Stimulated activated CD4-positive, alpha-beta T cell treated with anti-CD3 and anti-CD28 coated beads, Interleukin-2, amount 100 ng/mL, for 4 hours (primary cell): ENCODE measurements at regions not wholly inside any gene's neighbourhood (a gene's known extent, or its start where the extent isn't known, plus 50 kb on each side); places are given as distances from the start of the nearest gene placed in this dataset.
"Not testable (repeated sequence)": the region's sequence is repeated elsewhere in the genome, so short reads cannot be mapped to it uniquely, and the experiment has no call there.

Experiments
- DNase-seq: peaks from one replicate; pipeline ENCODE4 v3.0.0-alpha.2; 2020; ENCODE audit warnings: low read depth

GRCh38 chr7:94174956-94175355 is 170.8 kb upstream of the BET1 start:
- DNase-seq = no peak

GRCh38 chr7:94176694-94177200 is 172.6 kb upstream of the BET1 start:
- DNase-seq = no peak

GRCh38 chr7:94177441-94177840 is 173.3 kb upstream of the BET1 start:
- no peak for DNase-seq

GRCh38 chr7:94178230-94178629 is 174.1 kb upstream of the BET1 start:
- no peak for DNase-seq

- DNase-seq = no peak
Observed at GRCh38 chr7:94179466-94179865, 175.3 kb upstream of the BET1 start.

DNA sequence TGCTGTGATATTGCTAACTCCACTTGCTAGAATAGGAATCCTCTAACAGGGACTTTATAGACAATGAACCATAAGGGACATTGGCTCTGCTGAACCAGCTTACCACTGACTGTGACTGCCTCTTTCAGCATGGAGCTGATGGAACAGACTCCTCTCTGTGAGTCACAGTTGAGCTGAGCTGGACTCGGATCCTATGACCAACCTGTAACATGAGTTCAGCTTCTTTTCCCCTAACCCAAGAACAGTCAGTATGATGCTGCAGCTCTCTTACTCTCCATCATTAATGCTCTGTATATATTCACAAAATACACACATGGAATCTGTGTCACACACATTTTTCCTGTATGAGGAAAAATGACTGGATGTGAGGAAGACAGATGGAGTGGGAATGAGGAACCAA is 177.9 kb upstream of the BET1 start:
- no peak for DNase-seq

- DNase-seq = no peak
Observed at GRCh38 chr7:94182721-94183120, 178.6 kb upstream of the BET1 start.

DNA sequence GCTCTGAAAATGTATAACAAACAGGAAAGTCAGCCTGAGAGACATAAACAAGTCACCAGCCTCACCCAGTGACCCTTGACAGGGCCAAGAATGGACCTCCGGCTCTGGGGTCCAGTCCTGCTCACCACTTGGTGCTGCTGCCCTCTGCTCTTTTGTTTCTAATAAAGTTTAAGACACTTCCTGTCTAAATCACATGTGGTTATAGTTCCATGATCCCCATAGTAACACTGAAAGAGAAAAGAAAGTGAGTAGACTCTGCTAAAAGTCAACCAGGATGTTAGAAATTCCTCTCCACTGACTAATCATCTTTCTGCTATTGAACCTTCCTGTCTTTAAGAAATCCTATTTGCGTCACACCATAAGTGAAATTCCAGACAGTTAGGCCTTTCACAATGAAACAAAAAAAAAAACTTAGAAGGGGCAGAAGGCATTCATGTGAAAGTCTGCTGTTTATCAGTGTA is 179.2 kb upstream of the BET1 start:
- no peak for DNase-seq

- no peak for DNase-seq
Observed at GRCh38 chr7:94183891-94184290, 179.7 kb upstream of the BET1 start.

DNA sequence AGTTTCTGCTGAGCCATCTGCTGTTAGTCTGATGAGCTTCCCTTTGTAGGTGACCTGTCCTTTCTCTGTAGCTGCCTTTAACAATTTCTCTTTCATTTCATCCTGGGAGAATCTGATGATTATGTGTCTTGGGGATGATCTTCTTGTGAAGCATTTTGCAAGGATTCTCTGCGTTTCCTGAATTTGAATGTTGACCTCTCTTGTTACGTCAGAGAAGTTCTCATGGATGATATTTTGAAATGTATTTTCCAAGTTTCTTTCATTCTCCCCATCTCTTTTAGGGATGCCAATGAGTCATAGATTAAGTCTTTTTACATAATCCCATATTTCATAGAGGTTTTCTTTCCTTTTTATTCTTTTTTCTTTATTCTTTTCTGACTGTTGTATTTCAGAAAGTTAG is 184.2 kb upstream of the BET1 start:
- no peak for DNase-seq

GRCh38 chr7:94190599-94191061 is 186.5 kb upstream of the BET1 start:
- no peak for DNase-seq

GRCh38 chr7:94194426-94194825 is 190.3 kb upstream of the BET1 start:
- DNase-seq = not testable (repeated sequence)

- DNase-seq = no peak
Observed at GRCh38 chr7:94195201-94195600, 191.0 kb upstream of the BET1 start.

DNA sequence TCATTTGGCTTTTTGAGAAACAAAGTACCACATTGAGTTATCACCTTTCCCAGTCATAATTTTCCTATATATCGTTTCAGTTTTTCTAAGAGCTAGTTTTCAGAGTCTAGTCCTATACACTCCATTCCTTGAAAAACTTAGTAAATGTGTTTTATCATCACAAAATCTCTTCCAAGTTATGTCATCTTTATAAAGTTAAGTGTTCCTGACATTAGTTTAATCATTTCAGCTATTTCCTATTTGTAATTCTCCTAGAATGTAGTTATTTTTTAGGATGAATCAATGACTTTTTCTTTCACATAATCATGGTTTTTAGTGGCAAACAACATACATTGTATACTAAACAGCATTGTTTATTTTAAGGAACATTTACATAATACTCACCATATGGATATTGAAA is 191.7 kb upstream of the BET1 start:
- no peak for DNase-seq

DNA sequence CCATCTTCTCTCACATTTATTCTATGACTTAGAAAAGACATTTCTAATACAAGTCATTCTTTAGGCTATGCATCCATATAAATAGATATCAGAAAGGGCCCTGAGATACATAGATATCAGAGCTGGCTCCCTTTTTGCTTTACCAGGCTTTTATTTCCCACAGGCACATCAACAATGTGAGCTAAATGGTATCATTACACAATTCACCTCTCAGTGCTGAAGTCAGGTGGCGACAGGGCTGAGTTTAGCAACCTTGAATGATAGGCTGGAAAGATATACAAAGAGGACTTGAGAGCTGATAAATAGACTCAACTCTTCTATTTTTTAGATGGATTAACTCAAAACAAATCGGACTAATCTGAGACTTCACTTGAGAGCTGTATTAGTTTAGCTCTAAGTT is 189.2 kb upstream of the COL1A2 start:
- DNase-seq = no peak

DNA sequence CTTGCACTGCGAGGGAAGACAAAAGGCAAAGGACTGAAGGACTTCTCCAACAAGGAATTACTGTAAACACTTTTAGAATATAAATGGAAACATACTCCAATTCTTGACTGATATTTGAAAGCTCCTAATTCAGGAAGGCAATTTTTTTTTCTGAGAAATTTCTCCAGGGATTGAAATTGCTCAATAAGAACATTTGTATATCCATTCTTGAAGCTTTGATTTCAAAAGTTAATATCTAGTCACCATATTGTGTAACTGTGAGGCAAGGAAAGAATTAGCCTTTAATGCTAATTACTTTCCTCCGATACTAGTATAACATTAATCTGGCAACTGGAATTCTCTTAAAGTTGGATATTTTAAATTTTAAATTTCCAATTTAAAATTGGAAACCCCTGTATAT is 188.4 kb upstream of the COL1A2 start:
- no peak for DNase-seq

GRCh38 chr7:94212160-94212559 is 182.5 kb upstream of the COL1A2 start:
- no peak for DNase-seq

- DNase-seq = no peak
Observed at GRCh38 chr7:94216944-94217461, 177.7 kb upstream of the COL1A2 start.

DNA sequence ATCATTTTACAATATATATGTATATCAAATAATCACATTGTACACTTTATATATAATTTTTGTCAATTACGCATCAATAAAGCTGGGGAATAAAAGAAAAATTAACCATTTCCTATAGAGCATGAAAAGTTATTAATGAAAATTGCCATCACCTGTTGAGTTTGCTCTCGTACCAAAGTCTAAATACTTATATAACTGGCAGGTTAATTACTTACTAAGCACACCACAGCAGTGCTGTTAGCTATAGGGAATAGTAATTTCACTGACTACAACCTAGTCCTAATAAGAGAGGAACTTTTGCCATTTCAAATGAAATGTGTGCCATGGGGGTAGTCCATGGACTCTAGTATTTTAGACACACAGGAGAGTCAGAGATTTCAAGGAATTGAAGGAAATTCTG is 176.9 kb upstream of the COL1A2 start:
- no peak for DNase-seq

DNA sequence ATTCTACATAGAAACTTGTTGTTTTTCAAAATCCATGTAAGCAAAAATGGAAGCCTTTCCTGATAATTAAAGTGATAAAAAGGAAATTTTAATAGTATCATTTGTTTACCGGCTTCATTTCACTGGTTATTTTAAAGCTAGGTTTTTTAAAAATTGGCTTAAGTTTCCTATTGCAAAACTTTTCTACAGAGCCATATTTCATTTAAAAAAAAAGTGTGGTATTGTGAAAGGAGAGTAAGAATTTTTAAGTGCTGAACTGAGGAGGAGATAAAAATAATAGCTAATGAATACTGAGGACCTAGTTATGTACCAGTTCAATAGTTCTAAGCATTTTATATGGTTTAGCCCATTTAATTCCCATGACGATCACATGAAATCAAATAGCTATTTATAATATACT is 172.2 kb upstream of the COL1A2 start:
- no peak for DNase-seq

- no peak for DNase-seq
Observed at GRCh38 chr7:94223375-94224084, 171.2 kb upstream of the COL1A2 start.

- no peak for DNase-seq
Observed at GRCh38 chr7:94228223-94228622, 166.5 kb upstream of the COL1A2 start.

DNA sequence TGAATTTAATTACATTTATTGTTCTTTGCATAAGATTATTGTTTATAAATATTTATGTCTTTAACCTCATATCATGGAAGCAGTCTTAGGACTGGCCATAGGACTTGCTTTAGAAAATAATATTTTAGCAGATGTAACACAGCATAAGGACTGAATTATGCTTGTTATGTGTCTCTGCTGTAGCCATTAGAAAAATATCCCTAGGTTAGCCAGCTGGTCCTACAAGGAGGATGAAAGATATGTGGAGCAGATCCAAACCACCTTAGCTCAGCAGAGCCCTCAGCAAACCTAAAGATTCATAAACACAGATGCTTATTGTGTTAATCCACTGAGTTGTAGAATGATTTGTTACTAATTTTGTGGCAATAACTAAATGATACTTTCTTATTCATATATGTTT is 166.0 kb upstream of the COL1A2 start:
- DNase-seq = no peak

DNA sequence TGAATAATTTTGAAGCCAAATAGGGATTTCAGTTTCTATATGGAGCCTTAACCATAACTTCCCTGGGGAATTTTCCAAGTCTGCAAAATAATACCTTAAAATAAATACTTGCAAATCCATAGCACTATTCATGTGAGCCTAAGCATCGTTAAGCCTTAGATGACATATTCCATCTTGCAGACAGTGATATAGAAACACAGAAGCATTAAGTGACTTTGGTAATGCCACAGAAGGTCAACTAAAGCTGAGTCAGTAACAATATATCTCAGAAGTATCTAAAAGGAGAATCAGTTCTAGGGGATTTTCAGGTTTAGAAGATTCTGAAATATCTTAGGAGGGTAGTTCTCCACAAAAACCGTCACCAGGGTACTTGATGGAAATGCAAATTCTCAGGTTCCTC is 163.4 kb upstream of the COL1A2 start:
- no peak for DNase-seq
